ENCODE measurements at regions not wholly inside any gene's neighbourhood (a gene's known extent, or its start where the extent isn't known, plus 50 kb on each side); places are given as distances from the start of the nearest gene placed in this dataset.

DNA sequence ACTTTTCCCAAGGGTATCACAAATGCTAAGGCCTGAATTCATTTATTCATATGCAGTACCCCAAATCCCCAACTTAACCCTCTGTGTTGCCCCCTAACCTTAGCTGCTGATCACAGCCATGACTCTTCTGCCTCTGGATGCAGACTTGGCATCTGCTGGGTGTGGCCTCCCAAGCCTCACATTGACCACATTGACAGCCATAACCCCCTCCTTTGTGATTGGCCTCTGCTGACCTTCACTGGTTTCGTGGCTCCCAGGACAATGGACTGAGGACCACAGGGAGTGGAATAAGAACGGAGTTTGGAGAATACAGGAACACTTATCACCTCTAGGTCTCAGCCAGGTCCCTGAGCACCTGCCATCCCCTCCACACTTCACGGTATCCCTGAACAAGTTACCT is 123.6 kb upstream of the CPEB2 start:
- no peak for DNase-seq
- TF ChIP-seq, protein P1, sequence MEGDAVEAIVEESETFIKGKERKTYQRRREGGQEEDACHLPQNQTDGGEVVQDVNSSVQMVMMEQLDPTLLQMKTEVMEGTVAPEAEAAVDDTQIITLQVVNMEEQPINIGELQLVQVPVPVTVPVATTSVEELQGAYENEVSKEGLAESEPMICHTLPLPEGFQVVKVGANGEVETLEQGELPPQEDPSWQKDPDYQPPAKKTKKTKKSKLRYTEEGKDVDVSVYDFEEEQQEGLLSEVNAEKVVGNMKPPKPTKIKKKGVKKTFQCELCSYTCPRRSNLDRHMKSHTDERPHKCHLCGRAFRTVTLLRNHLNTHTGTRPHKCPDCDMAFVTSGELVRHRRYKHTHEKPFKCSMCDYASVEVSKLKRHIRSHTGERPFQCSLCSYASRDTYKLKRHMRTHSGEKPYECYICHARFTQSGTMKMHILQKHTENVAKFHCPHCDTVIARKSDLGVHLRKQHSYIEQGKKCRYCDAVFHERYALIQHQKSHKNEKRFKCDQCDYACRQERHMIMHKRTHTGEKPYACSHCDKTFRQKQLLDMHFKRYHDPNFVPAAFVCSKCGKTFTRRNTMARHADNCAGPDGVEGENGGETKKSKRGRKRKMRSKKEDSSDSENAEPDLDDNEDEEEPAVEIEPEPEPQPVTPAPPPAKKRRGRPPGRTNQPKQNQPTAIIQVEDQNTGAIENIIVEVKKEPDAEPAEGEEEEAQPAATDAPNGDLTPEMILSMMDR (IDR thresholded peaks at IDR 0.05): no peak
- H3K4me1 ChIP-seq: peaks cover 0 to 10% (median 5%) of the 10 kb centered on the region in 4 donors
- no peak overlapping the region for H3K27ac ChIP-seq
- H3K36me3 ChIP-seq: no peaks in the 10 kb centered on the region
- intact Hi-C loops (cut with DNase I; ENCODE audit: low total_unique reads): no loop called here
- no peaks in the 10 kb centered on the region for H3K27me3 ChIP-seq
- H3K9me3 ChIP-seq: no peaks in the 10 kb centered on the region
- no peak overlapping the region for H3K4me3 ChIP-seq

DNA sequence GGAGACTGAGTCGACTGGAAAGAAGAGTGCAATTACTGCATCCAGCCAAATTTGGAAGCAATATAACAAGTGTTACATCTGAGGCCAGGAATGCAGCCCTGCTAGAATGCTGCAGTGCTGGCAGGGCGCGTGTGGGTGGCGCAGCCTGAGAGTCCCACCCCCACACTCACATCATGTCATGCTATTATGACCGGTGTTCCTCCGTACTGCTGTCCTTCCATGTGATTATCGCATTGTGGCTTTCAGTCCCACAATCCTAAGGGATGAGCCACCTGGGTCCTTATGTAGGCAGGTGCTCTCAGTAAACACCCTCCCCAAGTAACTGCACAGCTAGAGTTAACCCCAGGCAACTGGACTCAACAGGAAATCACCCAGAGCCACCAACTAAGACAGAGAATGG is 122.6 kb upstream of the CPEB2 start:
- intact Hi-C loops (cut with DNase I; ENCODE audit: low total_unique reads): no loop called here
- TF ChIP-seq, protein P1 (IDR thresholded peaks at IDR 0.05): no peak
- H3K4me1 ChIP-seq: peaks cover 0 to 10% (median 5%) of the 10 kb centered on the region in 4 donors
- no peak overlapping the region for H3K4me3 ChIP-seq
- H3K9me3 ChIP-seq: no peaks in the 10 kb centered on the region
- no peak overlapping the region for H3K27ac ChIP-seq
- H3K36me3 ChIP-seq: no peaks in the 10 kb centered on the region
- no peak for DNase-seq
- no peaks in the 10 kb centered on the region for H3K27me3 ChIP-seq

DNA sequence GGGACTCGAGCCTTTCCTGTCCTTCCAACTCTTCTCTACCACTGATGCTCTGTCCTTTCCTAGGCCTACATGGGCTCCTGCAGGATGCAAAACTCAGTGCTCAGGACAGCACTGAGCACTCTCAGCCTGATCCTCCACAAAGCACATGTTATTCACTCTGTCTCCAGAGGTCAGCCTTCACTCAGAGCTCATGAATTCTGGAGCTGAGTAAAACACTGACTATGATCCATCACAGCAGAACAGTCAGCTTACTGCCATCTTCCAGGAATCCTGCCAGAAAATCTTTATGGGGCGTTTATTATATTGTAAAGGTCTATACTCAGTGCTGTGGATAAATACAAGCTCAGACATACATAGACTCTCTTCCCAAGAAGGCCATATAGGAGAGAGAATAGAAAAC is 121.5 kb upstream of the CPEB2 start:
- Histone ChIP-seq H3K27me3 (no peaks in the 10 kb centered on the region), H3K27ac (no peak overlapping the region), H3K9me3 (no peaks in the 10 kb centered on the region), H3K4me3 (no peak overlapping the region), H3K36me3 (no peaks in the 10 kb centered on the region), H3K4me1 (peaks cover 0 to 10% (median 5%) of the 10 kb centered on the region in 4 donors)
- intact Hi-C loops (cut with DNase I; ENCODE audit: low total_unique reads): no loop called here
- TF ChIP-seq, protein P1 (IDR thresholded peaks at IDR 0.05): no peak
- no peak for DNase-seq

DNA sequence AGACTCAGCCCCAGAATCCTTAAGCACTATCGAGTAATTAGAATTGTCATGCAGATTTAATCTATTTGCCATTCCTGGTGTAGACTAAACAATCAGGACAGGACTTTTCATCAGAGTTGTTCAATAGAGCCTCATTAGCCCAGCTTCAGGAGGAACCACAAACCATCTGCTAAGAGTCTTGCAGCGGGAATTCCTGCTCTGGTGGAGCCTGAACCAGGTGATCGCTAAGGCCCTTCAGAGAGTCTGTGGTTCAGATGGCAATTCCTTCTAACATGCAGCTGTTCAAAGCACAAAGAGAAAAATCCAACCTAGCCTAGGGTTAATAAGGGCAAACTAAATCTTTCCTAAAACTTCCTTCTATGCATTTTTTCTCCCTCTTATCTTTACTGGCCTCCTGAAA is 119.1 kb upstream of the CPEB2 start:
- Histone ChIP-seq H3K4me1 (no peaks in the 10 kb centered on the region), H3K4me3 (no peak overlapping the region), H3K36me3 (no peaks in the 10 kb centered on the region), H3K9me3 (no peaks in the 10 kb centered on the region), H3K27ac (no peak overlapping the region), H3K27me3 (no peaks in the 10 kb centered on the region)
- intact Hi-C loops (cut with DNase I; ENCODE audit: low total_unique reads): no loop called here
- TF ChIP-seq, protein P1 (IDR thresholded peaks at IDR 0.05): no peak
- DNase-seq: no peak

DNA sequence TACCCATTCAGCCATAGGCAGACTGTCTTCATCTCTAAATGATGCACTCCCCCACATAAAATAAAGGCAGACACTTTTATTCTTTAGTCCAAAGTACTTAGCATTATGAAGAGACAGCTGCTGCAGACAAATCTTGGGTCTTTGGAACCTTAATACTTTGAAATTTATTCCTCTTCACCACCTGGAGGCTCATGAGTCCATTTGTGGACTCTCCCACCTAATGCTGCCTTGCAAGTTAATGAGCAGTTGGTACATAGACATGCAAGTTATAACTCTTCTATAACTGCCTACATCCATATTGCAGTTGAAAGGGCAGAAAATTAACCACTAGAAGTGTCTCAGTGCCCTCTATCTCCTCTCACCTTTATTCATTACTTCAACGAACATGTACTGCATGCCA is 118.6 kb upstream of the CPEB2 start:
- DNase-seq: no peak
- H3K4me1 ChIP-seq: no peaks in the 10 kb centered on the region
- intact Hi-C loops (cut with DNase I; ENCODE audit: low total_unique reads): no loop called here
- H3K27me3 ChIP-seq: no peaks in the 10 kb centered on the region
- H3K9me3 ChIP-seq: no peaks in the 10 kb centered on the region
- TF ChIP-seq, protein P1 (IDR thresholded peaks at IDR 0.05): no peak
- H3K36me3 ChIP-seq: no peaks in the 10 kb centered on the region
- no peak overlapping the region for H3K27ac ChIP-seq
- no peak overlapping the region for H3K4me3 ChIP-seq

DNA sequence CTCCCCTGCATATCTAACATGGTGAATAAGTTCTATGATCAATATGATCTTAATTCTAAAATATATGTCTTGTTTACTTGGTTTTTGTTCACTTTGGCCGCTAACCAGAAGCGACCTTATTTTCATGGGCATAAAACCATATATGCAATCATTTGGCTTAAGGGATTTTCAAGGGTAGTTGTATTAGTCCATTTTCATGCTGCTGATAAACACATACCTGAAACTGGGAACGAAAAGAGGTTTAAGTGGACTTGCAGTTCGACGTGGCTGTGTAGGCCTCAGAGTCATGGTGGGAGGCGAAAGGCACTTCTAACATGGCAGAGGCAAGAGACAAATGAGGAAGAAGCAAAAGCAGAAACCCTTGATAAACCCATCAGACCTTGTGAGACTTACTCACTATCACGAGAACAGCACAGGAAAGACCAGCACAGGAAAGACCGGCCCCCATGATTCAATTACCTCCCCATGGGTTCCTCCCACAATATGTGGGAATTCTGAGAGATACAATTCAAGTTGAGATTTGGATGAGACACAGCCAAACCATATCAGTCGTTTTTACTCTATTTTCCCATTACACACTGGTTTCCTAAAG is 114.3 kb upstream of the CPEB2 start:
- Histone ChIP-seq H3K4me3 (no peak overlapping the region), H3K9me3 (no peaks in the 10 kb centered on the region), H3K4me1 (no peaks in the 10 kb centered on the region), H3K27ac (no peak overlapping the region), H3K27me3 (no peaks in the 10 kb centered on the region), H3K36me3 (no peaks in the 10 kb centered on the region)
- intact Hi-C loops (cut with DNase I; ENCODE audit: low total_unique reads): no loop called here
- TF ChIP-seq, protein P1 (IDR thresholded peaks at IDR 0.05): no peak
- DNase-seq: no peak

Measured in tibial artery (tissue), 4 donors.